H9 (cell line): ENCODE measurements at regions not wholly inside any gene's neighbourhood (a gene's known extent, or its start where the extent isn't known, plus 50 kb on each side); places are given as distances from the start of the nearest gene placed in this dataset.
A peak's percentile ranks its signal among the peaks of the same experiment; 100 is the strongest.

ENCODE experiments used
- DNase-seq: peaks from one replicate; pipeline ENCODE4 v3.0.0-alpha.2; 2017
- H2AFZ ChIP-seq: one replicate; pipeline ENCODE4 v1.6.1; 2013; ENCODE audit warnings: mild to moderate bottlenecking, low read length, control low read depth, moderate library complexity
- H2AK5ac ChIP-seq: 2 replicates; pipeline ENCODE4 v1.6.1; 2013; ENCODE audit warnings: low read length, control low read depth, mixed read lengths; ENCODE audit not compliant: insufficient read length
- H2BK120ac ChIP-seq: one replicate; pipeline ENCODE4 v1.6.1; 2013; ENCODE audit warnings: low read depth, mild to moderate bottlenecking, low read length, control low read depth, inconsistent platforms; ENCODE audit not compliant: poor library complexity, severe bottlenecking
- H2BK12ac ChIP-seq: 2 replicates; pipeline ENCODE4 v1.6.1; 2013; ENCODE audit warnings: low read length, control low read depth, mixed read lengths, low read depth; ENCODE audit not compliant: insufficient read length
- H2BK15ac ChIP-seq: 2 replicates; pipeline ENCODE4 v1.6.1; 2013; ENCODE audit warnings: low read depth, low read length, control low read depth
- H2BK20ac ChIP-seq: one replicate; pipeline ENCODE4 v1.6.1; 2013; ENCODE audit warnings: low read depth, mild to moderate bottlenecking, low read length, control low read depth, inconsistent platforms; ENCODE audit not compliant: poor library complexity, severe bottlenecking
- H2BK5ac ChIP-seq: 2 replicates; pipeline ENCODE4 v1.6.1; 2013; ENCODE audit warnings: low read length, control low read depth, mixed read lengths; ENCODE audit not compliant: insufficient read length
- H3K14ac ChIP-seq: 2 replicates; pipeline ENCODE4 v1.6.1; 2013; ENCODE audit warnings: low read length, control low read depth; ENCODE audit not compliant: insufficient read depth
- H3K18ac ChIP-seq: 2 replicates; pipeline ENCODE4 v1.6.1; 2013; ENCODE audit warnings: low read depth, mild to moderate bottlenecking, mixed read lengths, low read length, control low read depth; ENCODE audit not compliant: insufficient read length
- H3K23ac ChIP-seq: 2 replicates; pipeline ENCODE4 v1.6.1; 2013; ENCODE audit warnings: low read length, control low read depth, mixed read lengths, low read depth; ENCODE audit not compliant: insufficient read length
- H3K23me2 ChIP-seq: 2 replicates; pipeline ENCODE4 v1.6.1; 2013; ENCODE audit warnings: low read depth, mild to moderate bottlenecking, mixed read lengths, low read length, control low read depth; ENCODE audit not compliant: insufficient read length, poor library complexity, severe bottlenecking
- H3K27ac ChIP-seq: 2 replicates; pipeline ENCODE4 v1.5.1; 2013; ENCODE audit warnings: low read length, control low read depth, mixed read lengths, low read depth; ENCODE audit not compliant: insufficient read length
- H3K27me3 ChIP-seq: 2 replicates; pipeline ENCODE4 v1.6.1; 2013; ENCODE audit warnings: low read length, control low read depth, inconsistent platforms; ENCODE audit not compliant: insufficient read depth
- H3K4ac ChIP-seq: 2 replicates; pipeline ENCODE4 v1.6.1; 2013; ENCODE audit warnings: low read depth, mild to moderate bottlenecking, control low read depth, inconsistent platforms, low read length, moderate library complexity
- H3K4me1 ChIP-seq: 2 replicates; pipeline ENCODE4 v1.6.1; 2013; ENCODE audit warnings: low read length, control low read depth, inconsistent platforms; ENCODE audit not compliant: insufficient read depth
- H3K4me2 ChIP-seq: 2 replicates; pipeline ENCODE4 v1.6.1; 2013; ENCODE audit warnings: low read length, control low read depth, mixed read lengths; ENCODE audit not compliant: insufficient read length, insufficient read depth
- H3K56ac ChIP-seq: 2 replicates; pipeline ENCODE4 v1.6.1; 2013; ENCODE audit warnings: low read depth, mild to moderate bottlenecking, mixed read lengths, low read length, control low read depth; ENCODE audit not compliant: insufficient read length
- H3K79me1 ChIP-seq: 2 replicates; pipeline ENCODE4 v1.6.1; 2013; ENCODE audit warnings: low read depth, mild to moderate bottlenecking, moderate library complexity, low read length, control low read depth, inconsistent platforms; ENCODE audit not compliant: insufficient read depth, poor library complexity, severe bottlenecking
- H3K79me2 ChIP-seq: 2 replicates; pipeline ENCODE4 v1.6.1; 2013; ENCODE audit warnings: low read length, control low read depth, inconsistent platforms; ENCODE audit not compliant: insufficient read depth
- H3K9ac ChIP-seq: 2 replicates; pipeline ENCODE4 v1.6.1; 2013; ENCODE audit warnings: low read length, control low read depth, mixed read lengths; ENCODE audit not compliant: insufficient read length; ENCODE audit errors: extremely low read depth
- H3K9me3 ChIP-seq: one replicate; pipeline ENCODE4 v1.6.1; 2013; ENCODE audit warnings: low read depth, low read length, inconsistent platforms; ENCODE audit not compliant: control insufficient read depth
- H3T11ph ChIP-seq: one replicate; pipeline ENCODE4 v1.6.1; 2013; ENCODE audit warnings: mild to moderate bottlenecking, low read length, control low read depth, inconsistent platforms
- H4K20me1 ChIP-seq: one replicate; pipeline ENCODE4 v1.6.1; 2013; ENCODE audit not compliant: control insufficient read depth, insufficient read length, insufficient read depth
- H4K5ac ChIP-seq: 2 replicates; pipeline ENCODE4 v1.6.1; 2013; ENCODE audit warnings: low read depth, mild to moderate bottlenecking, mixed read lengths, low read length, control low read depth; ENCODE audit not compliant: insufficient read length
- H4K8ac ChIP-seq: replicated peaks from 2 replicates; pipeline ENCODE4 v1.6.1; 2013; ENCODE audit warnings: low read length, control low read depth, mixed read lengths, low read depth; ENCODE audit not compliant: insufficient read length
- H4K91ac ChIP-seq: 2 replicates; pipeline ENCODE4 v1.6.1; 2013; ENCODE audit warnings: low read depth, mild to moderate bottlenecking, moderate library complexity, mixed read lengths, low read length, control low read depth; ENCODE audit not compliant: insufficient read length
- H3K27ac Mint-ChIP-seq, 3 experiments: 2 replicates in 2 of 3; 3 replicates in 1 of 3; pipeline ENCODE4 v1.8.0; 2020 to 2021; ENCODE audit warnings: mixed read lengths in 3 of 3, mild to moderate bottlenecking in 1 of 3, moderate library complexity in 1 of 3
- H3K27me3 Mint-ChIP-seq: 2 replicates; pipeline ENCODE4 v1.8.0; 2021; ENCODE audit warnings: low read depth, mild to moderate bottlenecking, moderate library complexity, mixed read lengths
- H3K36me3 Mint-ChIP-seq, 3 experiments: 2 replicates in 2 of 3; 3 replicates in 1 of 3; pipeline ENCODE4 v1.8.0; 2020 to 2021; ENCODE audit warnings: low read depth in 3 of 3, mixed read lengths in 3 of 3; ENCODE audit not compliant: insufficient read depth in 1 of 3
- H3K4me1 Mint-ChIP-seq, 2 experiments: 2 replicates each; pipeline ENCODE4 v1.8.0; 2020; ENCODE audit warnings: mixed read lengths in 2 of 2
- H3K4me3 Mint-ChIP-seq, 2 experiments: 2 replicates in 1 of 2; 3 replicates in 1 of 2; pipeline ENCODE4 v1.8.0; 2020 to 2021; ENCODE audit warnings: mild to moderate bottlenecking in 2 of 2, mixed read lengths in 2 of 2, moderate library complexity in 1 of 2
- H3K9me3 Mint-ChIP-seq, 2 experiments: 2 replicates in 1 of 2; 3 replicates in 1 of 2; pipeline ENCODE4 v1.8.0; 2020; ENCODE audit warnings: mild to moderate bottlenecking in 2 of 2, mixed read lengths in 2 of 2, moderate library complexity in 1 of 2
- WGBS: extraction: QIAGEN DNeasy Blood & Tissue Kit; methylation state at CpG from one replicate; pipeline ENCODE4 v1.1.7; 2013; ENCODE audit warnings: missing lambda C conversion rate, low lambda C conversion rate, mixed read lengths; ENCODE audit not compliant: insufficient read length; ENCODE audit errors: extremely low coverage; 5-methylcytosine and 5-hydroxymethylcytosine counted together
- TF ChIP-seq, protein P1 (sequence below): fragments of 200-600 bp; sonication (generic); conservative IDR thresholded peaks from 3 replicates; pipeline ENCODE4 v1.8.0; 2021; ENCODE audit warnings: antibody characterized with exemption, mild to moderate bottlenecking

DNA sequence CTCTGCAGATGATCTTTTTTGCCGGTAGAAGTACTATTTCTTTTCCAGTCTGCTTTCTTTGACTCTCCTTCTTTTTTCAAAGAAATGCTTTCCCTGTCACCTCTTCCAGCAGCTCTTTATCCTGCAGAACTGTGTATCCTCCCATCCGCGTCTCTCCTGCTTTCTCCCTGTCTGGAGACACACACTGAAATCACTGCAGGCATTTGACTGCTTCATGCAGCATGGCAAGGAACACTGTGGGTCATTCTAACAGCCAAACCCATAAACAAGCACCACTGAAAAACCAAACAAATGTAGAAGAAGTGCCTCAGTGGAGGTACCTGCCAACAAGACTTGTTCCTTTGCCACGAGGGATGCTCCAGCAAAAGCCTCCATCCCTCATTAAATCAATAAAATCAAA is 403.7 kb upstream of the CITED2 start:
- H4K5ac ChIP-seq, result no peak overlapping the region
- no peak overlapping the region for H2BK12ac ChIP-seq
- no peaks in the 10 kb centered on the region for H3K23me2 ChIP-seq
- H3K4ac ChIP-seq, result no peak overlapping the region
- no peaks in the 10 kb centered on the region for H3K9me3 ChIP-seq
- no peak overlapping the region for H3K14ac ChIP-seq
- no CpG with 5 or more reads among the region's 4 CpGs for WGBS
- peaks cover 0 to 3% of the 10 kb centered on the region in 2 experiments; a peak in 1 of 5 replicates for H3K9me3 Mint-ChIP-seq
- no peaks in the 10 kb centered on the region for H3K4me1 ChIP-seq
- DNase-seq, result no peak
- H3K4me1 Mint-ChIP-seq, result peaks cover 37 to 38% of the 10 kb centered on the region in 2 experiments
- H3K27ac Mint-ChIP-seq, result peak overlapping the region; percentile 8 to 77 (median 31); a peak in 4 of 7 replicates
- no peak overlapping the region for H3K18ac ChIP-seq
- H2BK5ac ChIP-seq, result no peak overlapping the region
- H3K79me1 ChIP-seq, result no peaks in the 10 kb centered on the region
- no peak overlapping the region for H4K8ac ChIP-seq
- H2BK15ac ChIP-seq, result no peak overlapping the region
- H4K20me1 ChIP-seq, result no peaks in the 10 kb centered on the region
- H3K9ac ChIP-seq, result no peak overlapping the region
- H3K4me2 ChIP-seq, result no peak overlapping the region
- H3K27ac ChIP-seq, result no peak overlapping the region
- no peak overlapping the region for H2BK20ac ChIP-seq
- no peak overlapping the region for H2BK120ac ChIP-seq
- H3K27me3 Mint-ChIP-seq, result no peaks in the 10 kb centered on the region
- H4K91ac ChIP-seq, result no peak overlapping the region
- no peak overlapping the region for H3K4me3 Mint-ChIP-seq
- H3K27me3 ChIP-seq, result no peaks in the 10 kb centered on the region
- no peak overlapping the region for H3T11ph ChIP-seq
- TF ChIP-seq, protein P1, sequence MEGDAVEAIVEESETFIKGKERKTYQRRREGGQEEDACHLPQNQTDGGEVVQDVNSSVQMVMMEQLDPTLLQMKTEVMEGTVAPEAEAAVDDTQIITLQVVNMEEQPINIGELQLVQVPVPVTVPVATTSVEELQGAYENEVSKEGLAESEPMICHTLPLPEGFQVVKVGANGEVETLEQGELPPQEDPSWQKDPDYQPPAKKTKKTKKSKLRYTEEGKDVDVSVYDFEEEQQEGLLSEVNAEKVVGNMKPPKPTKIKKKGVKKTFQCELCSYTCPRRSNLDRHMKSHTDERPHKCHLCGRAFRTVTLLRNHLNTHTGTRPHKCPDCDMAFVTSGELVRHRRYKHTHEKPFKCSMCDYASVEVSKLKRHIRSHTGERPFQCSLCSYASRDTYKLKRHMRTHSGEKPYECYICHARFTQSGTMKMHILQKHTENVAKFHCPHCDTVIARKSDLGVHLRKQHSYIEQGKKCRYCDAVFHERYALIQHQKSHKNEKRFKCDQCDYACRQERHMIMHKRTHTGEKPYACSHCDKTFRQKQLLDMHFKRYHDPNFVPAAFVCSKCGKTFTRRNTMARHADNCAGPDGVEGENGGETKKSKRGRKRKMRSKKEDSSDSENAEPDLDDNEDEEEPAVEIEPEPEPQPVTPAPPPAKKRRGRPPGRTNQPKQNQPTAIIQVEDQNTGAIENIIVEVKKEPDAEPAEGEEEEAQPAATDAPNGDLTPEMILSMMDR, result no peak
- H3K56ac ChIP-seq, result no peak overlapping the region
- H3K23ac ChIP-seq, result no peak overlapping the region
- H3K79me2 ChIP-seq, result no peaks in the 10 kb centered on the region
- no peaks in the 10 kb centered on the region; a peak in 2 of 7 replicates for H3K36me3 Mint-ChIP-seq
- H2AK5ac ChIP-seq, result no peak overlapping the region
- H2AFZ ChIP-seq, result no peak overlapping the region
